ENCODE measurements at regions not wholly inside any gene's neighbourhood (a gene's known extent, or its start where the extent isn't known, plus 50 kb on each side); places are given as distances from the start of the nearest gene placed in this dataset.

GRCh38 chr3:44030687-44031305, 210.9 kb upstream of the TOPAZ1 start:
- no peak for DNase-seq

DNA sequence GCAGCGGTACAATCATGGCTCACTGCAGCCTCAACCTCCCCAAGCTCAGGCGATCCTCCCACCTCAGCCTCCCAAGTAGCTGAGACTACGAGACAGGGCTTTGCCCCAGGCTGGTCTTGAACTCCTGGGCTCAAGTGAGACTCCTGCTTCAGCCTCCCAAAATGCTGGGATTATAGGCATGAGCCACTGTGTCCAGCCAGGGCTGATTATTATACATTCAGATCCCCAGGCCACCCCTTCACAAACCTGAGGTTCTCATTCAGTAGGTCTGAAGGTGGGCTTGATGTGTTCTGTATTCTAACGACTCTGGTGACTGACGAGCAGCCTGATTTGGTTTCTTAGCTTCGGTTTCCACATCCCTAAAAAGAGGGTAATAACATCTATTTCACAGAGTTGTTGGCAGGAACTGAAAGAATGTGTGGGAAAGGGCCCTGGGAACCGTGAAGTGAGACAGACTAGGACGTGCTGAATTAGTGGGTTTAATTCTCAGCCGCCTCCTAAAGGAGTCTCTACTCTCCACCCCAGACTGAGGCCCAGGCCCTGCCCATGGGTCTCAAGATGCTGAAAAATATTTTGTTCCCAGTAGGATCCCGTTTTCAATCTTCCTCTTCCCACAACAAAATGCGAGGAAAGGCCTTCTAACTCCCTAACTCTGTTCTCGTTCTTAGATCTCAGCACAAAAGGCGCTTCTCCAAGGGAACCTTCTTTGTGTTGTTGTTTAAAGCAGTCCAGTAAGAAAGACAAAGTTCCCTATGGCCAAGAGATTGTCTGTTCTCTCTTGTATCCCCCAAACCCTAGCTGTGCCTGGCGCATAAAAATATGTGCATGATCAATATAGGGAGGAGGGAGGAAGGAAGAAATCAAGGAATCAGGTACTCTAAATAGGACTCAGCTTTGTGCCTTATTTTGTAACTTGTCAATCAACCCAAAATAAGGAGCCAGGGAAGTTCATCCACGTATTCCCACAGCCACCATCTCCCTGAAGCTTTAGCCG, 210.0 kb upstream of the TOPAZ1 start:
- no peak for DNase-seq

GRCh38 chr3:44032487-44032886, 209.2 kb upstream of the TOPAZ1 start:
- DNase-seq, result no peak

DNA sequence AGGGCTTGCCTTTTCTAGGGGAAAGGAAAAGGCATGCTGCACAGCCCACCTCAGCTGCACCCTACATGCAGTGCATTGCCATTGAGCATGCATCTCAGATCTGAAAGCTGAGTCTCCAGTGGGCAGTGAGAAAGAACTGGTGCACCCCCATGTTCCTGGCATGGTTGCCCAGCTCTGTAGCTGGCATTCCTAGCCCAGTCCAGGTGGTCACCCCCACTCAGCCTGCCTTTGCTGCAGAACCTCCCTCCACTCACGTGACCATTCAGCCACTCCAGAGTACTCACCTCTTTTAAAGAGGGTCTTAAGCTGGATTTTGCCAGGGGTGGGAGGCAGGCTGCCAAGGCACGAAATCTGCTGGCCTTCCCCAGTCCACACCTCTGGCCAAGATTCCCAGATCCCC, 208.6 kb upstream of the TOPAZ1 start:
- no peak for DNase-seq

- no peak for DNase-seq
Measured at GRCh38 chr3:44036850-44037249, 204.8 kb upstream of the TOPAZ1 start.

DNA sequence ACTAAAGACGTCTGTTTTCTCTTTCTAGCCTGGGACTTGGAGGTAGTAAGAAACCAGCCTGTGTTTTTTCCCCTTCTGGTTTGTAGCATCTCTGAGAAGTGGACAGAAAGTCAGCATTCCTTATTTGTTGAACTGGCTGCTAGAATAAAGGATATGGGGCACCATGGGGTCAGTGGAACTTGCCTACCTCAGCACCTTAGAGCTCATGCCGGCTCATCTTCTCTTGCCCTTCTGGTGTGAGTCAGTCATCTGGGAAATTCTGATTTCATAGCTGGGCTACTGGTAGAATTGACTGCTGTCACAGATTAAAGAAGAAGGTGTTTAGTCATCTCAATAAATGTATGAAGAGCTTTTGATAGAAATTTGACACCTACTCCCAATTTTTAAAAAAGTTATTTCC, 202.7 kb upstream of the TOPAZ1 start:
- DNase-seq, result no peak

- DNase-seq, result no peak
Measured at GRCh38 chr3:44041726-44042125, 200.0 kb upstream of the TOPAZ1 start.

DNA sequence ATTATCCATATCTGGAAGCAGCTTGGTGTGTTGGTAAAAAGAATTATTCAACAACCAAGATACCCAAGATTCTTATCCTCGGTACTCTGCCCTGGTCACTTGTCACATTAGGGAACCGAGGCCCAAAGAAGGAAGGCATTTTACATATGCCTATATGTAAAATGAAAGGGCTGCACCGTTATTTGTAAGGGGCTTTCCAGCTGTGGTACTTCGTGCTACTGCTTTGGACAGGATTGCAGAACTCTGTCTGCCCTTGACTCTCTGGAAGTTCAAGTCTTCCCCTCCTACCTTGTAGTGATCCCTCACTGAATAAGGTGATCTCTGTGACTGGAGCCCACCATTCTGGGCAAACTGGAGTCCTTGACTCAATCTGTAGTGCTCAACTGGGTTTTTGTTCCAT, 198.9 kb upstream of the TOPAZ1 start:
- DNase-seq, result no peak

- peak; percentile 17 for DNase-seq
Measured at GRCh38 chr3:44045476-44046275, 196.0 kb upstream of the TOPAZ1 start.

- DNase-seq, result no peak
Measured at GRCh38 chr3:44047796-44048195, 193.9 kb upstream of the TOPAZ1 start.

DNA sequence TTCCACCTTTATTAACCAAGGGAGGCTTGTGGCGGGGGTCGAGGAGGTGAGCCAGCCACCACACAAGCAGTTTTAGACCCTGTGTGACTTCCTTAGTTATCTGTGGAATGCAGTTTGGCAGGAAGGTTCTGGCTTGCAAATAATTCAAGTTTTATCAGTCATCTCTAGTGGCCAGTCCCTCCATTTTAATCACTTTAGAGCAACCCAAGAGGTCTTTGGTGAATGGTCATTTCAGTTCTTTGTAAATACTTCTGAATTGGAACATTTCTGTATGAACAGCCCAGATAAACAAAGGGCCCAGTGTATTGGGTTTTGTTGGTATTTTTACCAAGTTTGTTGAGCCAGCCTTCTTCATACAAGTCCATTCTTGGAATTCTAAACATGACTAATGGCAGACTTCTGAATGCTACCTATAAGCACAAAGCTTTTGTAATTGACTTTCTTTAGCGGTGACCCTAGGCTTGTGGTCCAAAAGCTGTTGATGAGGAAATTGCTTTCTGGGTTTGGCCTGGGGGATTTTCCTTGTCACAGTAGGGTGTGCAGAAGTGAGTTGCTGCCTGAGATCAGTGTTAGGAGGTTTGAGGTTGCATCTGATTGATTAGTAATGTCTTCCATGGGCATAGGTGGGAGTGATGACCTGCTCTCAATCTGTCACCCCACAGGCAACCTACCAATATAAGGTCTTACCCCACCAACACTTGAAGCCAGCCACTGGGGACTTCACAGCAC, 193.3 kb upstream of the TOPAZ1 start:
- DNase-seq, result no peak

DNA sequence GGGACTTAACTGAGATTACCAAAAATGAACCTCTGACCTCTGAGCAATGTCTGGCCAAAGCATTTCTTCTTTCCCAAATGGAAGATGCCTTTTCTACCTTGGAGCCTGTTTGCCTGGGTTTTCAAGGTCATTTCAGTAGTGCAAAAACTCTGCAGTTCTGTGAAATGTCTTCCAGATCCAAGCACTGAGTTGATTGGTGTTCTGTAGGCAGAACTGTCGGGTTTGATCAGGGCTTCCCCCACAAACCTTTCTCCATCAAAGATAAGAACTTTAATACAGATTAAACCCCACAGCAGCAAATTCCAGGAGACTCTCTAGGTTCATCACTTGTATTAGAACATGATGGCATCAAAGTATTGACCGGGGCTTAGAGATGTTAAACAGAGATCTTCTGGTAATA, 192.7 kb upstream of the TOPAZ1 start:
- no peak for DNase-seq

DNA sequence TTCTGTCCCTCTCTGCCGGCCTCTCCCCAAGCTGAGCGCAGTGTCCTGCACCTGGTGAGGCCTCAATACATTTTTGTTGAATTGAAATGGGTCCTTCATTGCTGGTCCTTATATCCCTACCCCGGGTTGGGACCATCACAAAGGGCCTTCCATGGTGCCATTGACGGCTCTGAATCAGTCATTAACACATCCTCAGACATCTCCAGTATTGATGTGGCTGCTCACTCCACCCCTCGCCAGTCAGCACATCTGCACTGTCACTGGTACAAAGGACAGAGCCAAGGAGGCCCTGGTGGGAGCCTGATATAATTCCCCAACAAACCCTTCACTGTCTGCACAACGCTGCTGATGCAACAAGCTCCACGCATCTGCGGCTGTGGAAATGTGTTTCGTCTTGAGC, 191.6 kb upstream of the TOPAZ1 start:
- no peak for DNase-seq

DNA sequence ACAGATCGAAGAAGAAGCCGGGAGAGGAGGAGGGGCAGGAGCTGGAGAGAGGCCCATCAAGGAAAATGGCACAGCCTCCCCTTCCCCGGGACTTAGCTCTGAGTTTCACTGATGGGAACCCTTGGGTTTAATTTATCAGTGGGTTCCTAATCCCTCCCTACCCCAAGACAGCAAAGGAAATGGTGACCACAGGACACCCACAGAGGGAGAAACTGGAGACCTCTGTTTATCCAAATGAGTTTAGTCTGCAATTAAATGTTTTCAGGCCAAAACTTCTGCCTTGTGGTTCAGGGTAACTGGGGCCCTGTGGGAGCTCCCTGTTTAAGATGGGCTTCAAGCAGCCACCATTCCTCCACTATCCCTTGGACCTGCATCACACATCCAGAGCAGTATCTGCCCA, 190.8 kb upstream of the TOPAZ1 start:
- no peak for DNase-seq

GRCh38 chr3:44055951-44056350, 185.7 kb upstream of the TOPAZ1 start:
- no peak for DNase-seq

- no peak for DNase-seq
Measured at GRCh38 chr3:44056446-44057240, 185.0 kb upstream of the TOPAZ1 start.

DNA sequence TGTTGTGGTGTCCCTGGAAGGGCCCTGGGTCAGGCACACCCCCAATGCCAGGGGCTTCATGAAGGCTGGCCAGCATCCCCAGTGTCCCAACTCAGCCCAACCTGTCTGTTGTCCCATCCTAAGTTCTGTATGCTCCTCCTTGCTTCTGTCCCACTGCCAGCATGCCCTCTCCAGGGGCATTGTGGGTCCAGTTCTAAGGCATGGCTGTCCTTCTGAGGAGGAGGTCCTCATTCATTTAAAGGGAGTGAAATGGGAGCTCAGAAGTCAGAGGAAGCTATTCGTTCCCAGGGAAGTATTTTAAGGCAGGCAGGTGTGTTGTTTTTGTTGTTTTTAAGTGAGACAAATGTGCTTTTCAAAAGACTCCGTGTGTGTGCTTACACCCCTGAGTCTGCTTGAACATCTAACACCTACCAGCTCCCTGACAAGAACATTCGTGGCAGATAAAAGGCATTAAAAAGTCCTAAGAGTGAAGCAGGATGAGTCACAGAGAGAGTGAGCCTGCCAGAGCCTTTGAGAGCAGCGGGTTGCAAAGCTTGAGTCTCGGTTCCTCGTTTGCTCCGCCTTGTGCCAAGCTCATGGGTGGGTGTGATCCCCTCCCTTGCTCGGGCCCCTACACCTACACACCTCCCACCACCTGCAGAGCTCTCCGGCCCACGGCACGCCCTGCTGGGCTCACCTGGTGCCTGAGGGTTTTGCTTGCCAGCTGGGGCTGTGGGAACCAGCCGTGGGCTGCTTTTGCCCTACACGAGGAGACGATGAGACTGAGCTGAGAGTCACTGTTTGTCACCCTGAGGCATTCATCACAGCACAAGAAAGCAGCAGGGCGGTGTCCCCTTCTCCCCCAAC, 183.4 kb upstream of the TOPAZ1 start:
- peak; percentile 3 for DNase-seq

DNA sequence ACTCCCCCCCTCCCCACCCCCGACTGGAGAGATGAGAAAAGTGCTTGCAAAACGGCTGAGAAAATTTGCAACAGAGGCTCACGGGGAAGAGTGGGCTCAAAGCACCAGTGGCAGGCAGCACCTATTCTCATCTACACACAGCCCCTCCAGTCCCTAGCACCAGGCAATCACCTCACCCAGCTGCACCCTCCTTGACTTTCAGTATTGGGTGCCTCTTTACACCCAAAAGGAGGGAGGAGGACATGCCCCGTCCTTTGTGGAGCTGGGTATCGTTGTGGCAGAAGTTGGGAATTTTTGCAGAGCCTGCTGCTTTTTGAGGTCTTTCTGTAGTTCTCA, 182.8 kb upstream of the TOPAZ1 start:
- DNase-seq, result no peak

GRCh38 chr3:44060164-44060563, 181.5 kb upstream of the TOPAZ1 start:
- DNase-seq, result no peak

DNA sequence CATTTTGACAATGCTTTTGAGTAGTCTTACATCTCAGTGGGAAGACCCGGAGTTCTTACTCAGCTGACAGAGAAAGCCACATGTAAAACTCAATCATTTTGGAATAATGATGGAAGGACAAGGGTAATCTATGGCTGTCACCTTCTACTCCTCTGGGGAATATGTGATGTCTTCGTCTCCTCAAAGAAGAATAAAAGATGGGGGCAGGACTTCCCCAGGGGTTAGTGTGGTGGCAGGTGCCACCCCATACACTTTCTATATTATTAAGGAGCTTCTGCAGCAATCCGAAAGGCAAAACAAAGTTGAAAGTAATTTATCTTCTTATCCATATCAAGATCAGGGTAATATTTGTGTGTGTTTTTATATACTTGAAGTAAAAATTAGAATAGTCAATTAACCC, 180.4 kb upstream of the TOPAZ1 start:
- no peak for DNase-seq

DNA sequence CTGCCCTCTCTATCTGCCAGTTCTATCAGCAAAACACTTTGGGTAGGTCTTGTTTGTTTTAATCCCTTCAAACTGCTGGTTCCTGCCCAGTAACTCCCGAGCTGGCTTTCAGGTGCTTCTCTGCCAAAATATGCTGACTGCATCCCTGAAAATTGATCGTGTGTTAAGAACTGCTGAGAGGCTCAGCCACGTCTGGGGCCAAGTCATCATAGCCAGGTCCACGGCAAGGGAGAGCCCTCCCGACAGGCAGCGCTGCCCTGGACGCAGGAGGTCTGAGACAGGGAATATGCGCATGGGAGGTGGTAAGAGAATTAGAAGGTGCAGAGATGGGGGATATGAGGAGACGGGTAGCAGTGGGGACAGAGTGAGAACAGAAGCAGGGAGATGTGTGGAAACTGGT, 179.7 kb upstream of the TOPAZ1 start:
- no peak for DNase-seq

Data from CD4-positive, alpha-beta T cell treated with Interleukin-12 subunit alpha and Interleukin-12 subunit beta, for 1 hour (primary cell).